Central memory CD8-positive, alpha-beta T cell (primary cell): ENCODE measurements at regions not wholly inside any gene's neighbourhood (a gene's known extent, or its start where the extent isn't known, plus 50 kb on each side); places are given as distances from the start of the nearest gene placed in this dataset.
"Not testable (repeated sequence)": the region's sequence is repeated elsewhere in the genome, so short reads cannot be mapped to it uniquely, and the experiment has no call there.

ENCODE experiments used
- ATAC-seq: fragments of 150-1000 bp; cut with Tn5 transposase; replicated peaks from 2 replicates; pipeline ENCODE4 v1.10.0; 2022; ENCODE audit warnings: mild to moderate bottlenecking, moderate FRiP score, moderate number of reproducible peaks; ENCODE audit not compliant: poor library complexity, severe bottlenecking; ENCODE audit errors: extremely low read depth
- DNase-seq, 2 donors: peaks; one replicate each; pipeline ENCODE4 v3.0.0; 2021; ENCODE audit warnings: low spot score in 2 of 2
- H3K27ac Mint-ChIP-seq: one replicate; pipeline ENCODE4 v1.8.0; 2022; ENCODE audit warnings: low read depth, mild to moderate bottlenecking, moderate library complexity, mixed read lengths
- H3K27me3 Mint-ChIP-seq: one replicate; pipeline ENCODE4 v1.8.0; 2022; ENCODE audit warnings: mixed read lengths
- H3K36me3 Mint-ChIP-seq: one replicate; pipeline ENCODE4 v1.8.0; 2022; ENCODE audit warnings: mild to moderate bottlenecking, moderate library complexity, mixed read lengths; ENCODE audit not compliant: insufficient read depth
- H3K4me1 Mint-ChIP-seq: one replicate; pipeline ENCODE4 v1.8.0; 2022; ENCODE audit warnings: mixed read lengths
- H3K4me3 Mint-ChIP-seq: one replicate; pipeline ENCODE4 v1.8.0; 2022; ENCODE audit warnings: mild to moderate bottlenecking, moderate library complexity, mixed read lengths
- H3K9me3 Mint-ChIP-seq: one replicate; pipeline ENCODE4 v1.8.0; 2022; ENCODE audit warnings: mixed read lengths

GRCh38 chr6:119738425-119738824 is 388.9 kb upstream of the MAN1A1 start:
- Mint-ChIP-seq H3K27me3 (peaks cover 25% of the 10 kb centered on the region), H3K36me3 (no peaks in the 10 kb centered on the region), H3K4me3 (no peak overlapping the region), H3K4me1 (no peaks in the 10 kb centered on the region), H3K9me3 (no peaks in the 10 kb centered on the region), H3K27ac (no peak overlapping the region)
- DNase-seq = no peak
- ATAC-seq = no peak

GRCh38 chr6:119736296-119737021 is 386.9 kb upstream of the MAN1A1 start:
- Mint-ChIP-seq H3K27me3 (peaks cover 25% of the 10 kb centered on the region), H3K9me3 (no peaks in the 10 kb centered on the region), H3K4me1 (no peaks in the 10 kb centered on the region), H3K36me3 (no peaks in the 10 kb centered on the region), H3K4me3 (no peak overlapping the region), H3K27ac (no peak overlapping the region)
- ATAC-seq (no peak), DNase-seq (no peak)

GRCh38 chr6:119735530-119735929 is 386.0 kb upstream of the MAN1A1 start:
- H3K4me3 Mint-ChIP-seq = no peak overlapping the region
- ATAC-seq = no peak
- H3K27me3 Mint-ChIP-seq = peaks cover 25% of the 10 kb centered on the region
- H3K27ac Mint-ChIP-seq = no peak overlapping the region
- no peak for DNase-seq
- H3K36me3 Mint-ChIP-seq = no peaks in the 10 kb centered on the region
- H3K4me1 Mint-ChIP-seq = no peaks in the 10 kb centered on the region
- no peaks in the 10 kb centered on the region for H3K9me3 Mint-ChIP-seq

- no peaks in the 10 kb centered on the region for H3K9me3 Mint-ChIP-seq
- H3K4me1 Mint-ChIP-seq = no peaks in the 10 kb centered on the region
- H3K27me3 Mint-ChIP-seq = peaks cover 25% of the 10 kb centered on the region
- no peak for DNase-seq
- no peak for ATAC-seq
- H3K4me3 Mint-ChIP-seq = no peak overlapping the region
- no peaks in the 10 kb centered on the region for H3K36me3 Mint-ChIP-seq
- H3K27ac Mint-ChIP-seq = no peak overlapping the region
Observed at GRCh38 chr6:119734227-119734626, 384.7 kb upstream of the MAN1A1 start.

- Mint-ChIP-seq H3K27ac (no peak overlapping the region), H3K36me3 (no peaks in the 10 kb centered on the region), H3K4me1 (no peaks in the 10 kb centered on the region), H3K4me3 (no peak overlapping the region), H3K27me3 (peaks cover 28% of the 10 kb centered on the region), H3K9me3 (no peaks in the 10 kb centered on the region)
- ATAC-seq = no peak
- no peak for DNase-seq
Observed at GRCh38 chr6:119728935-119729334, 379.4 kb upstream of the MAN1A1 start.

GRCh38 chr6:119728220-119728750 is 378.7 kb upstream of the MAN1A1 start:
- Mint-ChIP-seq H3K36me3 (no peaks in the 10 kb centered on the region), H3K4me1 (no peaks in the 10 kb centered on the region), H3K9me3 (no peaks in the 10 kb centered on the region), H3K27me3 (peaks cover 28% of the 10 kb centered on the region), H3K4me3 (no peak overlapping the region), H3K27ac (no peak overlapping the region)
- DNase-seq = no peak
- no peak for ATAC-seq

GRCh38 chr6:119727504-119728219 is 378.1 kb upstream of the MAN1A1 start:
- Mint-ChIP-seq H3K4me3 (no peak overlapping the region), H3K27me3 (peaks cover 34% of the 10 kb centered on the region), H3K27ac (no peak overlapping the region), H3K36me3 (no peaks in the 10 kb centered on the region), H3K9me3 (no peaks in the 10 kb centered on the region), H3K4me1 (no peaks in the 10 kb centered on the region)
- no peak for ATAC-seq
- DNase-seq = no peak

GRCh38 chr6:119726912-119727311 is 377.4 kb upstream of the MAN1A1 start:
- not testable (repeated sequence) for H3K4me3 Mint-ChIP-seq, H3K9me3 Mint-ChIP-seq, ATAC-seq, H3K4me1 Mint-ChIP-seq, H3K36me3 Mint-ChIP-seq, H3K27ac Mint-ChIP-seq, DNase-seq
- peaks cover 40% of the 10 kb centered on the region for H3K27me3 Mint-ChIP-seq

GRCh38 chr6:119726086-119726485 is 376.5 kb upstream of the MAN1A1 start:
- H3K27me3 Mint-ChIP-seq = peaks cover 40% of the 10 kb centered on the region
- DNase-seq (no peak), ATAC-seq (no peak)
- H3K36me3 Mint-ChIP-seq = no peaks in the 10 kb centered on the region
- H3K9me3 Mint-ChIP-seq = no peaks in the 10 kb centered on the region
- H3K4me1 Mint-ChIP-seq = no peaks in the 10 kb centered on the region
- H3K27ac Mint-ChIP-seq = no peak overlapping the region
- no peak overlapping the region for H3K4me3 Mint-ChIP-seq

GRCh38 chr6:119720160-119720559 is 370.6 kb upstream of the MAN1A1 start:
- Mint-ChIP-seq H3K4me3 (no peak overlapping the region), H3K9me3 (no peaks in the 10 kb centered on the region), H3K36me3 (no peaks in the 10 kb centered on the region), H3K27ac (no peak overlapping the region), H3K4me1 (no peaks in the 10 kb centered on the region), H3K27me3 (peaks cover 38% of the 10 kb centered on the region)
- DNase-seq = no peak
- no peak for ATAC-seq

- H3K36me3 Mint-ChIP-seq = no peaks in the 10 kb centered on the region
- H3K4me1 Mint-ChIP-seq = no peaks in the 10 kb centered on the region
- H3K9me3 Mint-ChIP-seq = no peaks in the 10 kb centered on the region
- no peak for DNase-seq
- H3K27me3 Mint-ChIP-seq = peaks cover 38% of the 10 kb centered on the region
- no peak for ATAC-seq
- no peak overlapping the region for H3K4me3 Mint-ChIP-seq
- no peak overlapping the region for H3K27ac Mint-ChIP-seq
Observed at GRCh38 chr6:119717942-119718341, 368.4 kb upstream of the MAN1A1 start.

GRCh38 chr6:119716668-119717270 is 367.2 kb upstream of the MAN1A1 start:
- ATAC-seq (no peak), DNase-seq (no peak)
- Mint-ChIP-seq H3K27me3 (peaks cover 30% of the 10 kb centered on the region), H3K4me3 (no peak overlapping the region), H3K9me3 (no peaks in the 10 kb centered on the region), H3K27ac (no peak overlapping the region), H3K4me1 (no peaks in the 10 kb centered on the region), H3K36me3 (no peaks in the 10 kb centered on the region)

GRCh38 chr6:119713903-119714302 is 364.3 kb upstream of the MAN1A1 start:
- Mint-ChIP-seq H3K27ac (no peak overlapping the region), H3K4me3 (no peak overlapping the region), H3K27me3 (peaks cover 30% of the 10 kb centered on the region), H3K36me3 (no peaks in the 10 kb centered on the region), H3K4me1 (no peaks in the 10 kb centered on the region), H3K9me3 (no peaks in the 10 kb centered on the region)
- DNase-seq = no peak
- ATAC-seq = no peak
